ENCODE measurements at regions not wholly inside any gene's neighbourhood (a gene's known extent, or its start where the extent isn't known, plus 50 kb on each side); places are given as distances from the start of the nearest gene placed in this dataset.

GRCh38 chr13:90706631-90707030 is 640.9 kb upstream of the MIR17HG start:
- no peak overlapping the region for H3K4me2 ChIP-seq
- H3K27me3 Mint-ChIP-seq (ENCODE audit: insufficient read depth, low read depth, poor library complexity): no peaks in the 10 kb centered on the region
- TF ChIP-seq CREB1 (CRISPR knock-in tag; IDR thresholded peaks at IDR 0.05; ENCODE audit: low read depth): no peak
- TF ChIP-seq POLR2AphosphoS5 (IDR thresholded peaks at IDR 0.05; ENCODE audit: low read depth): no peak
- no peak for TF ChIP-seq CTCF (conservative IDR thresholded peaks at IDR 0.05; ENCODE audit: low read depth in 2 of 2)
- no peak for TF ChIP-seq EZH2 (IDR thresholded peaks at IDR 0.05; ENCODE audit: low read depth, unreplicated experiment)
- TF ChIP-seq ZNF331 (CRISPR knock-in tag; IDR thresholded peaks at IDR 0.05; ENCODE audit: low read depth): no peak
- TF ChIP-seq JUNB (IDR thresholded peaks at IDR 0.05; ENCODE audit: unreplicated experiment): no peak
- no peak for TF ChIP-seq ZNF462 (CRISPR knock-in tag; IDR thresholded peaks at IDR 0.05)
- no peak for TF ChIP-seq ETS1 (IDR thresholded peaks at IDR 0.05)
- TF ChIP-seq EZH2phosphoT487 (IDR thresholded peaks at IDR 0.05; ENCODE audit: unreplicated experiment): no peak
- TF ChIP-seq REST (IDR thresholded peaks at IDR 0.05; ENCODE audit: unreplicated experiment): no peak
- no peak for TF ChIP-seq STAT1 (IDR thresholded peaks at IDR 0.05; ENCODE audit: unreplicated experiment)
- no peak for TF ChIP-seq ZNF114 (CRISPR knock-in tag; IDR thresholded peaks at IDR 0.05)
- no peak for TF ChIP-seq NANOG (IDR thresholded peaks at IDR 0.05; ENCODE audit: borderline replicate concordance)
- no peaks in the 10 kb centered on the region for H3K9me3 Mint-ChIP-seq
- H3F3A ChIP-seq (replicated peaks; ENCODE audit: low read depth): no peaks in the 10 kb centered on the region
- H4K20me1 ChIP-seq (replicated peaks; ENCODE audit: insufficient read depth): no peaks in the 10 kb centered on the region
- no peak overlapping the region for H2AFZ ChIP-seq
- H3K4me3 ChIP-seq: no peak overlapping the region
- H3K9me2 ChIP-seq (ENCODE audit: insufficient read depth): no peaks in the 10 kb centered on the region
- H3K36me3 Mint-ChIP-seq (ENCODE audit: low read depth): no peaks in the 10 kb centered on the region
- no peak for DNase-seq (ENCODE audit: low spot score)
- H3K4me1 Mint-ChIP-seq: no peaks in the 10 kb centered on the region
- H3K27me3 ChIP-seq (ENCODE audit: insufficient read depth): no peaks in the 10 kb centered on the region
- no peak overlapping the region for H3K27ac Mint-ChIP-seq
- no peaks in the 10 kb centered on the region for H3K36me3 ChIP-seq (ENCODE audit: insufficient read depth)
- H3K4me1 ChIP-seq (ENCODE audit: insufficient read depth): no peaks in the 10 kb centered on the region
- no peak overlapping the region for H3K27ac ChIP-seq (ENCODE audit: low read depth)
- no peak overlapping the region for H3K4me3 Mint-ChIP-seq
- no peaks in the 10 kb centered on the region for H3K79me2 ChIP-seq (replicated peaks; ENCODE audit: insufficient read depth)
- ATAC-seq: no peak

All from GM23338 (cell line).